ENCODE measurements at regions not wholly inside any gene's neighbourhood (a gene's known extent, or its start where the extent isn't known, plus 50 kb on each side); places are given as distances from the start of the nearest gene placed in this dataset.

GRCh38 chr14:94924189-94924588 lies 154.3 kb upstream of the GSC start:
- H3K4me3 Mint-ChIP-seq = no peak overlapping the region
- H3K27ac Mint-ChIP-seq = no peak overlapping the region
- no peaks in the 10 kb centered on the region for H3K36me3 Mint-ChIP-seq (ENCODE audit: low read depth)
- DNase-seq (ENCODE audit: low spot score) = no peak
- intact Hi-C loops (cut with micrococcal nuclease) = no loop called here
- no peaks in the 10 kb centered on the region for H3K4me1 Mint-ChIP-seq (ENCODE audit: low read depth)
- H3K27me3 Mint-ChIP-seq (ENCODE audit: insufficient read depth) = no peaks in the 10 kb centered on the region
- no peaks in the 10 kb centered on the region for H3K9me3 Mint-ChIP-seq

- Mint-ChIP-seq H3K27me3 (ENCODE audit: insufficient read depth) (no peaks in the 10 kb centered on the region), H3K9me3 (no peaks in the 10 kb centered on the region), H3K4me3 (no peak overlapping the region), H3K27ac (no peak overlapping the region), H3K36me3 (ENCODE audit: low read depth) (no peaks in the 10 kb centered on the region), H3K4me1 (ENCODE audit: low read depth) (no peaks in the 10 kb centered on the region)
- DNase-seq (ENCODE audit: low spot score) = no peak
- intact Hi-C loops (cut with micrococcal nuclease) = no loop called here
These were observed 153.9 kb upstream of the GSC start for GRCh38 chr14:94923786-94924185.

- no peak overlapping the region for H3K4me3 Mint-ChIP-seq
- no peak overlapping the region for H3K27ac Mint-ChIP-seq
- no peaks in the 10 kb centered on the region for H3K4me1 Mint-ChIP-seq (ENCODE audit: low read depth)
- intact Hi-C loops (cut with micrococcal nuclease) = no loop called here
- DNase-seq (ENCODE audit: low spot score) = no peak
- H3K9me3 Mint-ChIP-seq = no peaks in the 10 kb centered on the region
- no peaks in the 10 kb centered on the region for H3K36me3 Mint-ChIP-seq (ENCODE audit: low read depth)
- H3K27me3 Mint-ChIP-seq (ENCODE audit: insufficient read depth) = no peaks in the 10 kb centered on the region
These were observed 152.8 kb upstream of the GSC start for GRCh38 chr14:94922595-94923239.

GRCh38 chr14:94921882-94922585 lies 152.1 kb upstream of the GSC start:
- no peaks in the 10 kb centered on the region for H3K27me3 Mint-ChIP-seq (ENCODE audit: insufficient read depth)
- intact Hi-C loops (cut with micrococcal nuclease) = no loop called here
- no peak overlapping the region for H3K27ac Mint-ChIP-seq
- H3K4me3 Mint-ChIP-seq = no peak overlapping the region
- no peaks in the 10 kb centered on the region for H3K9me3 Mint-ChIP-seq
- H3K36me3 Mint-ChIP-seq (ENCODE audit: low read depth) = no peaks in the 10 kb centered on the region
- DNase-seq (ENCODE audit: low spot score) = no peak
- H3K4me1 Mint-ChIP-seq (ENCODE audit: low read depth) = no peaks in the 10 kb centered on the region

GRCh38 chr14:94921456-94921855 lies 151.5 kb upstream of the GSC start:
- H3K4me1 Mint-ChIP-seq (ENCODE audit: low read depth) = no peaks in the 10 kb centered on the region
- no peaks in the 10 kb centered on the region for H3K36me3 Mint-ChIP-seq (ENCODE audit: low read depth)
- H3K4me3 Mint-ChIP-seq = no peak overlapping the region
- no peaks in the 10 kb centered on the region for H3K27me3 Mint-ChIP-seq (ENCODE audit: insufficient read depth)
- H3K9me3 Mint-ChIP-seq = no peaks in the 10 kb centered on the region
- DNase-seq (ENCODE audit: low spot score) = no peak
- intact Hi-C loops (cut with micrococcal nuclease) = no loop called here
- no peak overlapping the region for H3K27ac Mint-ChIP-seq

- Mint-ChIP-seq H3K4me3 (no peak overlapping the region), H3K9me3 (no peaks in the 10 kb centered on the region), H3K27ac (no peak overlapping the region), H3K36me3 (ENCODE audit: low read depth) (no peaks in the 10 kb centered on the region), H3K4me1 (ENCODE audit: low read depth) (no peaks in the 10 kb centered on the region), H3K27me3 (ENCODE audit: insufficient read depth) (no peaks in the 10 kb centered on the region)
- no peak for DNase-seq (ENCODE audit: low spot score)
- intact Hi-C loops (cut with micrococcal nuclease) = no loop called here
These were observed 150.0 kb upstream of the GSC start for GRCh38 chr14:94919896-94920295.

GRCh38 chr14:94918896-94919295 lies 149.0 kb upstream of the GSC start:
- Mint-ChIP-seq H3K4me3 (no peak overlapping the region), H3K4me1 (ENCODE audit: low read depth) (no peaks in the 10 kb centered on the region), H3K27ac (no peak overlapping the region), H3K36me3 (ENCODE audit: low read depth) (no peaks in the 10 kb centered on the region), H3K27me3 (ENCODE audit: insufficient read depth) (no peaks in the 10 kb centered on the region), H3K9me3 (no peaks in the 10 kb centered on the region)
- intact Hi-C loops (cut with micrococcal nuclease) = no loop called here
- no peak for DNase-seq (ENCODE audit: low spot score)

GRCh38 chr14:94917041-94917600 lies 147.2 kb upstream of the GSC start:
- no peaks in the 10 kb centered on the region for H3K27me3 Mint-ChIP-seq (ENCODE audit: insufficient read depth)
- H3K9me3 Mint-ChIP-seq = no peaks in the 10 kb centered on the region
- no peak overlapping the region for H3K4me3 Mint-ChIP-seq
- no peak overlapping the region for H3K27ac Mint-ChIP-seq
- no peak for DNase-seq (ENCODE audit: low spot score)
- H3K36me3 Mint-ChIP-seq (ENCODE audit: low read depth) = no peaks in the 10 kb centered on the region
- intact Hi-C loops (cut with micrococcal nuclease) = no loop called here
- H3K4me1 Mint-ChIP-seq (ENCODE audit: low read depth) = no peaks in the 10 kb centered on the region

- Mint-ChIP-seq H3K36me3 (ENCODE audit: low read depth) (no peaks in the 10 kb centered on the region), H3K4me1 (ENCODE audit: low read depth) (no peaks in the 10 kb centered on the region), H3K27ac (no peak overlapping the region), H3K4me3 (no peak overlapping the region), H3K9me3 (no peaks in the 10 kb centered on the region), H3K27me3 (ENCODE audit: insufficient read depth) (peaks cover 3% of the 10 kb centered on the region)
- DNase-seq (ENCODE audit: low spot score) = no peak
- intact Hi-C loops (cut with micrococcal nuclease) = no loop called here
These were observed 144.3 kb upstream of the GSC start for GRCh38 chr14:94914191-94914590.

- H3K27ac Mint-ChIP-seq = no peak overlapping the region
- H3K4me3 Mint-ChIP-seq = no peak overlapping the region
- intact Hi-C loops (cut with micrococcal nuclease) = no loop called here
- peaks cover 3% of the 10 kb centered on the region for H3K27me3 Mint-ChIP-seq (ENCODE audit: insufficient read depth)
- no peaks in the 10 kb centered on the region for H3K9me3 Mint-ChIP-seq
- H3K36me3 Mint-ChIP-seq (ENCODE audit: low read depth) = no peaks in the 10 kb centered on the region
- no peak for DNase-seq (ENCODE audit: low spot score)
- no peaks in the 10 kb centered on the region for H3K4me1 Mint-ChIP-seq (ENCODE audit: low read depth)
These were observed 137.8 kb upstream of the GSC start for GRCh38 chr14:94907626-94908261.

- Mint-ChIP-seq H3K36me3 (ENCODE audit: low read depth) (no peaks in the 10 kb centered on the region), H3K27me3 (ENCODE audit: insufficient read depth) (peaks cover 3% of the 10 kb centered on the region), H3K27ac (no peak overlapping the region), H3K4me3 (no peak overlapping the region), H3K9me3 (no peaks in the 10 kb centered on the region), H3K4me1 (ENCODE audit: low read depth) (no peaks in the 10 kb centered on the region)
- no peak for DNase-seq (ENCODE audit: low spot score)
- intact Hi-C loops (cut with micrococcal nuclease) = no loop called here
These were observed 137.2 kb upstream of the GSC start for GRCh38 chr14:94906991-94907587.

- no peaks in the 10 kb centered on the region for H3K9me3 Mint-ChIP-seq
- no peak overlapping the region for H3K27ac Mint-ChIP-seq
- DNase-seq (ENCODE audit: low spot score) = no peak
- peaks cover 3% of the 10 kb centered on the region for H3K27me3 Mint-ChIP-seq (ENCODE audit: insufficient read depth)
- H3K4me1 Mint-ChIP-seq (ENCODE audit: low read depth) = no peaks in the 10 kb centered on the region
- intact Hi-C loops (cut with micrococcal nuclease) = no loop called here
- no peak overlapping the region for H3K4me3 Mint-ChIP-seq
- H3K36me3 Mint-ChIP-seq (ENCODE audit: low read depth) = no peaks in the 10 kb centered on the region
These were observed 136.7 kb upstream of the GSC start for GRCh38 chr14:94906577-94906976.

GRCh38 chr14:94904636-94905035 lies 134.7 kb upstream of the GSC start:
- H3K9me3 Mint-ChIP-seq = no peaks in the 10 kb centered on the region
- no peak for DNase-seq (ENCODE audit: low spot score)
- H3K36me3 Mint-ChIP-seq (ENCODE audit: low read depth) = no peaks in the 10 kb centered on the region
- H3K27ac Mint-ChIP-seq = no peak overlapping the region
- no peaks in the 10 kb centered on the region for H3K4me1 Mint-ChIP-seq (ENCODE audit: low read depth)
- H3K27me3 Mint-ChIP-seq (ENCODE audit: insufficient read depth) = peaks cover 3% of the 10 kb centered on the region
- H3K4me3 Mint-ChIP-seq = no peak overlapping the region
- intact Hi-C loops (cut with micrococcal nuclease) = no loop called here

Data from activated T-helper 1 cell treated with anti-CD3 and anti-CD28 coated beads, Interleukin-12 subunit alpha, Interleukin-12 subunit beta, Interleukin-2, Interleukin-4 antibody, amounts not matched to agents 30 ng/mL and 10 ng/mL and 1 ng/mL, durations not matched to agents 14 hours and 24 hours and 36 hours (primary cell).